Lung microvascular endothelial cell (primary cell): ENCODE measurements at regions not wholly inside any gene's neighbourhood (a gene's known extent, or its start where the extent isn't known, plus 50 kb on each side); places are given as distances from the start of the nearest gene placed in this dataset.

Source experiments
- DNase-seq, 2 donors: peaks; one replicate each; pipeline versions ENCODE4 v3.0.0 to v3.0.0-alpha.2; 2010; ENCODE audit warnings: low read depth in 2 of 2

GRCh38 chr6:1037430-1038202 is 274.3 kb upstream of the FOXQ1 start:
- no peak for DNase-seq

- DNase-seq = no peak
Measured at GRCh38 chr6:1035401-1035800, 276.5 kb upstream of the FOXQ1 start.

DNA sequence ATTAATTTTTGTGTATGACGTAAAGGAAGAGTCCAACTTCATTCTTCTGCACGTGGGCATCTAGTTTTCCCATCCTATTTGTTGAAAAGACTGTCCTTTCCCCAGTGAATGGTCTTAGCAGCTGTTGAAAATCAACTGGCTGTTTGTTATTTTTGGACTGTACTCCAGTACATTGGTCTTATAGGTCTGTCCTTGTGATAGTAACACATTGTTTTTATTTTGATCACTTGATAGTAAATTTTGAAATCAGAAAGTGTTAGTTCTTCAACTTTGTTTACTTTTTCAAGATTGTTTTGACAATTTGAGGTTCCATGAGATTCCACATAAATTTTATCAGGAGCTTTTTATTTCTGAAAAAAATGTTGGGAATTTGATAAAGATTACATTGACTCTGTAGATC is 280.2 kb upstream of the FOXQ1 start:
- no peak for DNase-seq

- no peak for DNase-seq
Measured at GRCh38 chr6:1029141-1029540, 282.8 kb upstream of the FOXQ1 start.

DNA sequence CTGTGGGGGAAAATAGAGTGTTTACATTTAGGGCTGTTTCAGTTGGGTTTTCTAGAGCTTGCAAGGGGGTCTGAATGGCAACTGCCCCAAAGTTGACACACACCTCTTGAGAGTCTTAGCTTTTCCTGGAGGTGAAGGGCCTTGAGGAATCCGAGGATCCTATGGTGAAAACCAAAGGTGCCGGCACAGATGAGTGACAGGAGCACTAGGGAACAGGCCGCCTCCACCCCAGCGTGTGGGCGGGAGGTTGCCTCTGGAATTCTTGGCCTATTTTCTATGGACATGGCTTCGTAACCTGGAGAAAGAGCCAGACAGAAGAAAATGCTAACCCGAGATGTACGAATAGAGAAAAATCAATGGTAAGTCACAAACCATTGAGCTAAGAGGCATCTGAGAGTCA is 283.2 kb upstream of the FOXQ1 start:
- no peak for DNase-seq

DNA sequence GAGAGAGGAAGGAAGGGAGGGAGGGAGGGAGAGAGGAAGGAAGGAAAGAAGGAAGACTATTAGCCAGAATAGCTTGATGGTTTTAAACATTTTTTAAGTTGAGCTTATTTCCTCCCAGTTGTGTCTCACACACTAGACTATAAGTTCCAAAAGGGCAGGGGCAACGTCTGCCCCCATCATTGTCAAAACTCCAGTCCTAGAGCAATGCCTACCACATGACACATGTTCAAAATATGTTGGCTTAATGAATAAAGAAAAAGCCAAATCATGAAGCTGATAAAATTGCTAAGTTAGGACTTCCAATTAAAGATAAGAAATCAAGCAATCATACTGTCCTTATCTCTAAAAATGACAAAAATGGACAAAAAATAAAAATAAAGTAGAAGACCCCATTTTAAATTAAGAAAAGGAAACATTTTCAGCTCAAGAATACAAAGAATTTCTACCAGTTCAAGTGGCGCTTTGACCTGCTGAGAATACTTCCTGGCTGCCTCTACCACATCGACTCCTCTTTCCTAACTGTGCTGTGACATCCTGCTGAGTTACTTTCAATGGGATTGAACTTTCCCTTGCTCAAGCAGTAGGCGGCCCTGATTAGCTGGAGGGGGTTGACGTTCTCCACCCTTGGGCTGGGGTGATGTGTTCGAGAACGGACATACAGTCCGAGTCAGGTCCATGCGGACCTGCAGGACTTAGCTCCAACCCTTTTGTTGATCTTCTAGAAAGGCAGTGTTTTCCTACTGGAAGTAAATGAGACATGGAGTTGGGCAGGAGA is 283.9 kb upstream of the FOXQ1 start:
- no peak for DNase-seq

- no peak for DNase-seq
Measured at GRCh38 chr6:1027109-1027794, 284.6 kb upstream of the FOXQ1 start.

DNA sequence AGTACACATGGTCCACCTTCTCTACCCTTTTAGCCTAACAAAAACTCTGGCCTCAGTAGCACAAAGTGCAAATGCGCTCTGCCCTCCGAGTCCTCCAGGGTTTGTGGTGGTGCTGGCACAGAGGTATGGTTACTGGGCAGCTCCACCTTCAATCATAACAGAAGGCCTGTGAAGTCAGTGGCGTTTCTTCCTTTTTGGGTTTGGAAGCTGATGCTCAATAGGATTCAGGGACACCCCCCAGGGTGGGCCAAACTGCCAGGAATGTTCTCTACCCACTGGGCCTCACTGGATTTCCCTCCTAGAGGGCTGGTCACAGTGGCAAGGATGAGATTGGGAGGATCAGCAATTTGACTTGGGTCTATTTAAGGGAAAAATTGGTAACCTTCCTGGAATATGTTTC is 286.1 kb upstream of the FOXQ1 start:
- no peak for DNase-seq

DNA sequence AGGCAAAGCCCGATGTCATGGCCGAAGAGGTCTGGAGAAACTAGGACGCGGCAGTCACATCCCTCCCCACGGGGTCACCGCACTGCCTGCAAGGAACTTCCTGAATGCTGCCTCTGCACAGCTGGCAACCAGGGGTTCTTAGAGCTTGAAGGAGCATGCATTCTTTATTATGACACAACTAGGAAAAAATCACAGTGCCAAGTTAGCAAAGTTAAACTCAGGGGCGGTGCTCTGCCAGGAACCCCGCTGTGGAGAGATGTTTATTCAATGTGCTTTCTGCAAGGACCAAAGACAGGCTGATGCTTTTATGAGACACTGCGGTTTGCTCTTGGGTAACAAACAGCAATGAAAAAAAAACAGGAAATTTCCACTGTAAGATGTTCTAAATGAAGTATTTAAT is 287.3 kb upstream of the FOXQ1 start:
- no peak for DNase-seq

- no peak for DNase-seq
Measured at GRCh38 chr6:1024161-1024560, 287.7 kb upstream of the FOXQ1 start.

DNA sequence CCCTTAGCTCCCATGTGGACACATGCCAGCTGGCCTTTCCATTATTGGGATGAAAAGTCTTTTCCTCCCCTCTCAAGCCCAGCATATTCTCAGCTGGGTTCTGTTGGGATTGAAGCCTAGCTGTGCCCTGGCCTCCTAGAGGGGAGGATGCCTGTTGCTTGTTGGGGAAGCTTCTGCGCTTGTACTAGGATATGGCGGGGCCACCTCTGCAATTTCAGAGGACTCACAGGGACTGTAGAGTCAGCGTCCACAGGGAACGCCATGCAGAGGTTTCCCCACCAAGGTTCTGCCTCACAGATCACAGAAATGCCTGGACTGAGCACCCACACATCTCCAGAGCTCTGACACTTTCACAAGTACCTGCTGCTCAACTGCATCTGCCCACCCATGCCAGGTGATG is 288.7 kb upstream of the FOXQ1 start:
- no peak for DNase-seq

DNA sequence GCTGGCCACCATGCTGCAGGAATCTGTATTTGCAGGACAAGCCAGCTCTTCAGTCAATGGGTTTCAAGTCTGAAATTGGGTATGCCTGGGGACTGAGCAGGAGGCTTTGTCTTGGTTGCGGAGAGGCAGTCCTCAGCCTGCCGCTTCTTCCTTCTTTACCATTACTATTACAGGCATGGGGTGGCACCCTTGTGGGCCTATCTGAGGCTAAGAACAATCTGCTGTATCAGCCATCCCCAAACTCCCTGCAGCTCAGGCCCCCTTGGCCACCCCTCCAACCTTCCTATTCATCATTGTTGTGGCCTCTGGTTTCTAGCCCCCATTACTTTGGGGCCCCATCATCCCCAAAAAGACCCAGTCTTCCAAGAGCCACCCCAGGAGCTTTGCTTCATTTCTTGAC is 289.2 kb upstream of the FOXQ1 start:
- DNase-seq = no peak

- DNase-seq = no peak
Measured at GRCh38 chr6:1020837-1021236, 291.1 kb upstream of the FOXQ1 start.

- DNase-seq = no peak
Measured at GRCh38 chr6:1020133-1020532, 291.8 kb upstream of the FOXQ1 start.

- no peak for DNase-seq
Measured at GRCh38 chr6:1018041-1018440, 293.9 kb upstream of the FOXQ1 start.

DNA sequence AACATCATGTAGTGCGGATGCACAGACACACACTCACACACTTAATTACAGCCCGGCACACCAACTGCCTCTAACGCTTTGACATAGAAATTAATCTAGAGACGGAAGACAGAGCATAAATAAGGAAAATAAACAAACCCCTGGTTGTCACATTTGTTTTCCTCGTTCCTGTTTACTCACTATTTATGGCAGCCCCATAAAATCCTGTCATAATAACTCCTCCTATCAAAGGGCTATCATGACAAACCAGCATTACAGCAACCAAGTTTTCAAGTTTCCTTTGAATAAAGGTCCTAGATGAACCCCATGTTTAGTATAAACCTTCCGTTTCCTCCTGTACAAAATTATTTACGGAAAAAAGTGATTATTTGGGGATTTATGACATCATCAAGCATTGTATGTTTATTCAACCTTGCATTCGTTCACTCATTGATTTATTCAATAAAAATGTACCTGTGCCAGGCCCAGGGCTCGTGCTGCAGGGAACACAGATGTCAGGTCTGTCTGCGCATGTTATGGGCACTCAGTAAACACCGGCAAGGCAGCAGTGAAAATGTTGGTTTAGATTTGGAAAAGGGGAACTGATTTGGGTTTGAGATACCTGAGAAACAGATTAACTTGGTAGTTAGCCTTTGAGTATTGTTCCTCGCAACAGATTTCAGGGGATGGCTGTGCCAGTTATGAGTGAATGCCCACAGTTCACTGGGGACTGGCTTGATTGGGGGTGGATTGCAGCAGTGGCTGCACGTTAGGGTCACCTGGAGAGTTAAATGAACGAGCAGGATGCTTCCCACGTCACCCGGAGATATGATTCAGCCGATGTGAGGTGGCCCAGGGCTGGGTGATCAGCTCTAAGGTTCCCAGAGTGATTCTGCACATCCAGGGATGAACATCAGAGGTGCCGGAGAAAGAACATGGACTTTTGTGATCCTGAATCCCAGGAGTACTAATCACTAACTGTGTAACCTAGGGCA is 295.3 kb upstream of the FOXQ1 start:
- DNase-seq = no peak

GRCh38 chr6:1015825-1016224 is 296.1 kb upstream of the FOXQ1 start:
- DNase-seq = no peak

GRCh38 chr6:1014431-1014807 is 297.5 kb upstream of the FOXQ1 start:
- no peak for DNase-seq

DNA sequence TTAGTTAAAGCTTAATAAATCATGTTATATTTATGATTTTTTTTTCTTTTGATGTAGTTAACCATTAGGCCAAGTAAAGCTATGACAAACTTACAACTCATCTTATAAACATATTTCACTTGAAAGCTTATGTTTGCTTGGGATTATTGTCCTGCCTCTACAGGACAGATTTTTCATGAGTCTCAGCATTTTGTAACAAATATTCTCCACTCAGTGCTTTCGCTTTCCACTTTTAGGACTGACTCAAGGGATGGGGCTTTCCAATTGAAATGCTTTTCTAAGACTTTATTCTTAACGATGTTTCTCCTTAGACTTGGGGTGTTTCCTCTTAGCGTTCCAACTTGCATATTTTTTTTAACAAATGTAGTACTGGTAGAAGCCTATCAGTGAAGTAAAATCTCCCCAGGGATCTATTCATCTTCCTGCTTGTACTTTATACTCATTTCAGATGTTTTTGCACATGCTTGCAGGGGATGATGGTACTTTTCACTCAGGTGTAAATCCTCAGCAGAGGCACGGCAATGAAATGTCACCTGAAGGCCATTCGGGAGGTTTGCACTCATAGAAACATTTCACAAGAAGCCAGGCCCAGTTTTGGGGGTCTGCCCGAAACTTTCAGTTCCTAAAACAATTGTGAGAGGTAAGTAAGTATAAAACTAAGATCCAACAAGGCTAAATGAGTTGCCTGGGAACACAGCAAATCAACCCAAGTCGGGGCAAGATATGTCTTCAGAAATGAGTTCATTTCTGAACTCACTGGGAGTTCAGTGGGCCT is 298.1 kb upstream of the FOXQ1 start:
- no peak for DNase-seq

DNA sequence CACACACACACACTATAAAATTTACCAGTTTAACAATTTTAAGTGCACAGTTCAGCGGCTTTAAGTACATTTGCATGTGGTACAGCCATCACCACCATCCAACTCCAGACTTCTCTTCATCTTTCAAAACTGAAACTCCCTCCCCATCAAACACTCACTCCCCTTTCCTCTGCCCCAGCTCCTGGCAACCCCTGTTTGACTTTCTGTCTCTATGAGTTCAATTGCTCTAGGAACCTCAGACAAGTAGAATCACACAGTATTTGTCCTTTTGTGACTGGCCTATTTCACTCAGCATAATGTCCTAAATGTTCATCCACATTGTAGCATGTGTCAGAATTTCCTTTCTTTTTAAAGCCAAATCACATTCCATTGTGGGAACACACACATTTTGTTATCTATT is 302.8 kb upstream of the FOXQ1 start:
- DNase-seq = no peak

- no peak for DNase-seq
Measured at GRCh38 chr6:1007159-1007558, 304.7 kb upstream of the FOXQ1 start.
